ENCODE measurements at regions not wholly inside any gene's neighbourhood (a gene's known extent, or its start where the extent isn't known, plus 50 kb on each side); places are given as distances from the start of the nearest gene placed in this dataset.

GRCh38 chr1:178644308-178645120 lies 80.5 kb upstream of the RALGPS2 start:
- Histone ChIP-seq H3K27ac (no peak overlapping the region), H3K4me1 (no peaks in the 10 kb centered on the region), H3K4me3 (no peak overlapping the region), H3K36me3 (no peaks in the 10 kb centered on the region), H3K9me3 (no peaks in the 10 kb centered on the region), H3K27me3 (no peaks in the 10 kb centered on the region)
- no peak for DNase-seq
- no peak for ATAC-seq
- no peak for TF ChIP-seq CTCF (IDR thresholded peaks at IDR 0.05)
- intact Hi-C loops (cut with DNase I), result no loop called here

- no peaks in the 10 kb centered on the region for H3K4me1 ChIP-seq
- intact Hi-C loops (cut with DNase I), result no loop called here
- ATAC-seq (no peak), DNase-seq (no peak)
- H3K27me3 ChIP-seq, result no peaks in the 10 kb centered on the region
- H3K27ac ChIP-seq, result no peak overlapping the region
- no peak overlapping the region for H3K4me3 ChIP-seq
- no peaks in the 10 kb centered on the region for H3K36me3 ChIP-seq
- no peaks in the 10 kb centered on the region for H3K9me3 ChIP-seq
- no peak for TF ChIP-seq CTCF (IDR thresholded peaks at IDR 0.05)
Observed at GRCh38 chr1:178645157-178645807, 79.8 kb upstream of the RALGPS2 start.

GRCh38 chr1:178645808-178646200 lies 79.2 kb upstream of the RALGPS2 start:
- H3K4me3 ChIP-seq, result no peak overlapping the region
- no peaks in the 10 kb centered on the region for H3K4me1 ChIP-seq
- DNase-seq, result no peak
- H3K9me3 ChIP-seq, result no peaks in the 10 kb centered on the region
- intact Hi-C loops (cut with DNase I), result no loop called here
- H3K27me3 ChIP-seq, result no peaks in the 10 kb centered on the region
- no peak for TF ChIP-seq CTCF (IDR thresholded peaks at IDR 0.05)
- no peaks in the 10 kb centered on the region for H3K36me3 ChIP-seq
- no peak for ATAC-seq
- no peak overlapping the region for H3K27ac ChIP-seq

GRCh38 chr1:178646821-178647220 lies 78.2 kb upstream of the RALGPS2 start:
- DNase-seq (no peak), ATAC-seq (no peak)
- Histone ChIP-seq H3K36me3 (no peaks in the 10 kb centered on the region), H3K27me3 (no peaks in the 10 kb centered on the region), H3K4me3 (no peak overlapping the region), H3K27ac (no peak overlapping the region), H3K4me1 (no peaks in the 10 kb centered on the region), H3K9me3 (no peaks in the 10 kb centered on the region)
- intact Hi-C loops (cut with DNase I), result no loop called here
- no peak for TF ChIP-seq CTCF (IDR thresholded peaks at IDR 0.05)

- Histone ChIP-seq H3K4me1 (no peaks in the 10 kb centered on the region), H3K9me3 (no peaks in the 10 kb centered on the region), H3K27ac (no peak overlapping the region), H3K36me3 (no peaks in the 10 kb centered on the region), H3K4me3 (no peak overlapping the region), H3K27me3 (no peaks in the 10 kb centered on the region)
- ATAC-seq (no peak), DNase-seq (no peak)
- no peak for TF ChIP-seq CTCF (IDR thresholded peaks at IDR 0.05)
- intact Hi-C loops (cut with DNase I), result no loop called here
Observed at GRCh38 chr1:178648151-178648550, 76.9 kb upstream of the RALGPS2 start.

Measured in upper lobe of right lung (tissue), 1 donor.